ENCODE measurements at regions not wholly inside any gene's neighbourhood (a gene's known extent, or its start where the extent isn't known, plus 50 kb on each side); places are given as distances from the start of the nearest gene placed in this dataset.
"Not testable (repeated sequence)": the region's sequence is repeated elsewhere in the genome, so short reads cannot be mapped to it uniquely, and the experiment has no call there.

GRCh38 chr7:81070956-81071355 lies 152.1 kb upstream of the SEMA3C start:
- H2AFZ ChIP-seq (ENCODE audit: low read depth), result no peak overlapping the region
- no peaks in the 10 kb centered on the region for H4K20me1 ChIP-seq (ENCODE audit: insufficient read depth)
- no peaks in the 10 kb centered on the region for H3K36me3 ChIP-seq (ENCODE audit: insufficient read depth)
- no peaks in the 10 kb centered on the region for H3K27me3 ChIP-seq (ENCODE audit: insufficient read depth, low read depth)
- H3K27ac ChIP-seq, result no peak overlapping the region
- no peaks in the 10 kb centered on the region for H3K79me2 ChIP-seq (ENCODE audit: insufficient read depth, low read depth)
- TF ChIP-seq, protein P1, sequence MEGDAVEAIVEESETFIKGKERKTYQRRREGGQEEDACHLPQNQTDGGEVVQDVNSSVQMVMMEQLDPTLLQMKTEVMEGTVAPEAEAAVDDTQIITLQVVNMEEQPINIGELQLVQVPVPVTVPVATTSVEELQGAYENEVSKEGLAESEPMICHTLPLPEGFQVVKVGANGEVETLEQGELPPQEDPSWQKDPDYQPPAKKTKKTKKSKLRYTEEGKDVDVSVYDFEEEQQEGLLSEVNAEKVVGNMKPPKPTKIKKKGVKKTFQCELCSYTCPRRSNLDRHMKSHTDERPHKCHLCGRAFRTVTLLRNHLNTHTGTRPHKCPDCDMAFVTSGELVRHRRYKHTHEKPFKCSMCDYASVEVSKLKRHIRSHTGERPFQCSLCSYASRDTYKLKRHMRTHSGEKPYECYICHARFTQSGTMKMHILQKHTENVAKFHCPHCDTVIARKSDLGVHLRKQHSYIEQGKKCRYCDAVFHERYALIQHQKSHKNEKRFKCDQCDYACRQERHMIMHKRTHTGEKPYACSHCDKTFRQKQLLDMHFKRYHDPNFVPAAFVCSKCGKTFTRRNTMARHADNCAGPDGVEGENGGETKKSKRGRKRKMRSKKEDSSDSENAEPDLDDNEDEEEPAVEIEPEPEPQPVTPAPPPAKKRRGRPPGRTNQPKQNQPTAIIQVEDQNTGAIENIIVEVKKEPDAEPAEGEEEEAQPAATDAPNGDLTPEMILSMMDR (conservative IDR thresholded peaks at IDR 0.05; ENCODE audit: low read depth, low read length), result no peak
- H3K4me2 ChIP-seq, result no peak overlapping the region
- no peak overlapping the region for H3K9ac ChIP-seq
- no peak overlapping the region for H3K4me3 ChIP-seq (IDR thresholded peaks at IDR 0.05; ENCODE audit: insufficient read depth, low read depth, low read length)
- H3K4me1 ChIP-seq (ENCODE audit: low read depth, poor library complexity, severe bottlenecking), result no peaks in the 10 kb centered on the region

DNA sequence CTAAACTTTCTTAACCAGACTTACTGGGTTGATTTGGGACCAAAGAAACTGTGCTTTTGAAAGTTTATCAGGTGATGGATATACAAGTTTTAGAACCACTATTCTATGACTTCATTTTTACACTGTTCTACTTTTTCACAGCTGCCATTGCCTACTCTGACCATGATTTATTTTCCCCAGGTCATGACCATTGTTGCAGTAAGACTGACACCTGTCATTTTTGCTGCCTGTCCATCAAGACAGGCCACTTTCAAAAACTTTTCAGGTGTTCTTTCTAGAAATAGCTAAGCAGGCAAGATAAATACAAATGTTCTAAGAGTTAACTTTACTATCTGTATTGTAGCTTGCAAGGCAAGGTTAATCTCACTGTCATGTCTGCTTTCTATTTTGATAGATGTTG lies 147.9 kb upstream of the SEMA3C start:
- no peak overlapping the region for H3K4me2 ChIP-seq
- no peaks in the 10 kb centered on the region for H3K79me2 ChIP-seq (ENCODE audit: insufficient read depth, low read depth)
- H2AFZ ChIP-seq (ENCODE audit: low read depth), result no peak overlapping the region
- H4K20me1 ChIP-seq (ENCODE audit: insufficient read depth), result no peaks in the 10 kb centered on the region
- H3K27me3 ChIP-seq (ENCODE audit: insufficient read depth, low read depth), result no peaks in the 10 kb centered on the region
- H3K36me3 ChIP-seq (ENCODE audit: insufficient read depth), result no peaks in the 10 kb centered on the region
- TF ChIP-seq, protein P1 (conservative IDR thresholded peaks at IDR 0.05; ENCODE audit: low read depth, low read length), result no peak
- no peak overlapping the region for H3K9ac ChIP-seq
- no peaks in the 10 kb centered on the region for H3K4me1 ChIP-seq (ENCODE audit: low read depth, poor library complexity, severe bottlenecking)
- no peak overlapping the region for H3K27ac ChIP-seq
- no peak overlapping the region for H3K4me3 ChIP-seq (IDR thresholded peaks at IDR 0.05; ENCODE audit: insufficient read depth, low read depth, low read length)

GRCh38 chr7:81064426-81064825 lies 145.6 kb upstream of the SEMA3C start:
- TF ChIP-seq, protein P1 (conservative IDR thresholded peaks at IDR 0.05; ENCODE audit: low read depth, low read length), result no peak
- Histone ChIP-seq H3K4me2 (no peak overlapping the region), H3K9ac (no peak overlapping the region), H3K36me3 (ENCODE audit: insufficient read depth) (no peaks in the 10 kb centered on the region), H3K79me2 (ENCODE audit: insufficient read depth, low read depth) (no peaks in the 10 kb centered on the region), H3K4me3 (IDR thresholded peaks at IDR 0.05; ENCODE audit: insufficient read depth, low read depth, low read length) (no peak overlapping the region), H3K4me1 (ENCODE audit: low read depth, poor library complexity, severe bottlenecking) (no peaks in the 10 kb centered on the region), H4K20me1 (ENCODE audit: insufficient read depth) (no peaks in the 10 kb centered on the region), H3K27ac (no peak overlapping the region), H2AFZ (ENCODE audit: low read depth) (no peak overlapping the region), H3K27me3 (ENCODE audit: insufficient read depth, low read depth) (no peaks in the 10 kb centered on the region)

- TF ChIP-seq, protein P1 (conservative IDR thresholded peaks at IDR 0.05; ENCODE audit: low read depth, low read length), result no peak
- H2AFZ ChIP-seq (ENCODE audit: low read depth), result no peak overlapping the region
- H4K20me1 ChIP-seq (ENCODE audit: insufficient read depth), result no peaks in the 10 kb centered on the region
- no peaks in the 10 kb centered on the region for H3K36me3 ChIP-seq (ENCODE audit: insufficient read depth)
- H3K4me2 ChIP-seq, result no peak overlapping the region
- no peak overlapping the region for H3K9ac ChIP-seq
- H3K4me1 ChIP-seq (ENCODE audit: low read depth, poor library complexity, severe bottlenecking), result no peaks in the 10 kb centered on the region
- no peak overlapping the region for H3K27ac ChIP-seq
- no peak overlapping the region for H3K4me3 ChIP-seq (IDR thresholded peaks at IDR 0.05; ENCODE audit: insufficient read depth, low read depth, low read length)
- H3K79me2 ChIP-seq (ENCODE audit: insufficient read depth, low read depth), result no peaks in the 10 kb centered on the region
- no peaks in the 10 kb centered on the region for H3K27me3 ChIP-seq (ENCODE audit: insufficient read depth, low read depth)
Measured at GRCh38 chr7:81062755-81063154, 143.9 kb upstream of the SEMA3C start.

DNA sequence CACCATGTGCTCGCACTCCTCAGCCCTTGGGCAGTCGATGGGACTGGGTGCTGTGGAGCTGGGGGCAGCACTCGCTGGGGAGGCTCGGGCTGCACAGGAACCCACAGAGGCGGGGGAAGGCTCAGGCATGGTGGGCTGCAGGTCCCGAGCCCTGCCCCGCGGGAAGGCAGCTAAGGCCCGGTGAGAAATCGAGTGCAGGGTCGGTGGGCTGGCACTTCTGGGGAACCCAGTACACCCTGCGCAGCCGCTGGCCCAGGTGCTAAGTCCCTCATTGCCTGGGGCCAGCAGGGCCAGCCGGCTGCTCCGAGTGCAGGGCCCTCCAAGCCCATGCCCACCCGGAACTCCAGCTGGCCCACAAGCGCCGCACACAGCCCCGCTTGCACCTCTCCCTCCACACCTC lies 138.6 kb upstream of the SEMA3C start:
- H3K36me3 ChIP-seq (ENCODE audit: insufficient read depth); H2AFZ ChIP-seq (ENCODE audit: low read depth); H3K27me3 ChIP-seq (ENCODE audit: insufficient read depth, low read depth); H3K9ac ChIP-seq; H3K4me2 ChIP-seq; H3K27ac ChIP-seq; H3K4me1 ChIP-seq (ENCODE audit: low read depth, poor library complexity, severe bottlenecking); H4K20me1 ChIP-seq (ENCODE audit: insufficient read depth); H3K4me3 ChIP-seq (IDR thresholded peaks at IDR 0.05; ENCODE audit: insufficient read depth, low read depth, low read length); H3K79me2 ChIP-seq (ENCODE audit: insufficient read depth, low read depth): not testable (repeated sequence)

All from KMS-11 (cell line).